ENCODE measurements at regions not wholly inside any gene's neighbourhood (a gene's known extent, or its start where the extent isn't known, plus 50 kb on each side); places are given as distances from the start of the nearest gene placed in this dataset.

GRCh38 chr5:74946471-74946870 is 80.3 kb upstream of the FAM169A start:
- TF ChIP-seq PATZ1 (CRISPR knock-in tag; IDR thresholded peaks at IDR 0.05; ENCODE audit: borderline replicate concordance), result no peak
- ATAC-seq, result no peak

GRCh38 chr5:74945561-74946165 is 79.5 kb upstream of the FAM169A start:
- TF ChIP-seq ZFP3 (CRISPR knock-in tag; IDR thresholded peaks at IDR 0.05) (no peak), CSRNP3 (CRISPR knock-in tag; IDR thresholded peaks at IDR 0.05) (no peak), OSR1 (CRISPR knock-in tag; IDR thresholded peaks at IDR 0.05) (no peak), ZFP30 (CRISPR knock-in tag; IDR thresholded peaks at IDR 0.05) (no peak), ZNF8 (CRISPR knock-in tag; IDR thresholded peaks at IDR 0.05) (no peak), RARB (CRISPR knock-in tag; IDR thresholded peaks at IDR 0.05) (no peak), ZNF565 (CRISPR knock-in tag; conservative IDR thresholded peaks at IDR 0.05; ENCODE audit: low read depth) (no peak), TOX (CRISPR knock-in tag; IDR thresholded peaks at IDR 0.05; ENCODE audit: borderline replicate concordance) (no peak), SNAI2 (CRISPR knock-in tag; IDR thresholded peaks at IDR 0.05) (no peak), ISL1 (CRISPR knock-in tag; IDR thresholded peaks at IDR 0.05) (no peak), ARNTL (CRISPR knock-in tag; IDR thresholded peaks at IDR 0.05; ENCODE audit: borderline replicate concordance, low read depth) (no peak)
- no peak for ATAC-seq

GRCh38 chr5:74943905-74944304 is 77.7 kb upstream of the FAM169A start:
- TF ChIP-seq GLIS3 (CRISPR knock-in tag; IDR thresholded peaks at IDR 0.05) (no peak), SNAI2 (CRISPR knock-in tag; IDR thresholded peaks at IDR 0.05) (no peak), PPARA (CRISPR knock-in tag; IDR thresholded peaks at IDR 0.05; ENCODE audit: borderline replicate concordance) (no peak), ARNTL (CRISPR knock-in tag; IDR thresholded peaks at IDR 0.05; ENCODE audit: borderline replicate concordance, low read depth) (no peak)
- no peak; the same call in 2 of the 3 replicates for ATAC-seq

GRCh38 chr5:74942622-74943286 is 76.6 kb upstream of the FAM169A start:
- TF ChIP-seq CSDC2 (CRISPR knock-in tag; IDR thresholded peaks at IDR 0.05) (no peak), OSR1 (CRISPR knock-in tag; IDR thresholded peaks at IDR 0.05) (no peak), PATZ1 (CRISPR knock-in tag; IDR thresholded peaks at IDR 0.05; ENCODE audit: borderline replicate concordance) (no peak), PPARA (CRISPR knock-in tag; IDR thresholded peaks at IDR 0.05; ENCODE audit: borderline replicate concordance) (no peak)

GRCh38 chr5:74940782-74941353 is 74.7 kb upstream of the FAM169A start:
- ATAC-seq, result no peak
- TF ChIP-seq CREB5 (CRISPR knock-in tag; IDR thresholded peaks at IDR 0.05; ENCODE audit: low read depth) (no peak), OSR1 (CRISPR knock-in tag; IDR thresholded peaks at IDR 0.05) (no peak), PPARA (CRISPR knock-in tag; IDR thresholded peaks at IDR 0.05; ENCODE audit: borderline replicate concordance) (no peak), ZNF8 (CRISPR knock-in tag; IDR thresholded peaks at IDR 0.05) (no peak), ZNF70 (CRISPR knock-in tag; IDR thresholded peaks at IDR 0.05) (no peak), PATZ1 (CRISPR knock-in tag; IDR thresholded peaks at IDR 0.05; ENCODE audit: borderline replicate concordance) (no peak), TSHZ2 (CRISPR knock-in tag; IDR thresholded peaks at IDR 0.05) (no peak), SNAI2 (CRISPR knock-in tag; IDR thresholded peaks at IDR 0.05) (no peak), TCF4 (CRISPR knock-in tag; IDR thresholded peaks at IDR 0.05; ENCODE audit: borderline replicate concordance) (no peak), TOX (CRISPR knock-in tag; IDR thresholded peaks at IDR 0.05; ENCODE audit: borderline replicate concordance) (no peak), GLIS3 (CRISPR knock-in tag; IDR thresholded peaks at IDR 0.05) (no peak), BACH2 (CRISPR knock-in tag; IDR thresholded peaks at IDR 0.05; ENCODE audit: borderline replicate concordance) (no peak), ZFP3 (CRISPR knock-in tag; IDR thresholded peaks at IDR 0.05) (no peak), ESRRG (CRISPR knock-in tag; IDR thresholded peaks at IDR 0.05) (no peak)

More at GRCh38 chr5:74942622-74943286, 76.6 kb upstream of the FAM169A start:
- ATAC-seq, result no peak

Measured in SK-N-SH treated with all-trans-retinoic acid at 6 μM for 48 hours (cell line).